Gastrocnemius medialis (tissue), 4 donors: ENCODE measurements at regions not wholly inside any gene's neighbourhood (a gene's known extent, or its start where the extent isn't known, plus 50 kb on each side); places are given as distances from the start of the nearest gene placed in this dataset.

Source experiments
- ATAC-seq, 2 donors: fragments of 150-250 bp; one replicate each; pipeline ENCODE4 v1.9.1; 2016
- DNase-seq, 2 donors: peaks; one replicate each; pipeline ENCODE4 v3.0.0-alpha.2; 2019
- H3K27ac ChIP-seq, 4 donors: fragments of 200-600 bp; sonication (generic); 1 replicate in 1 of 4; 2 replicates in 3 of 4; pipeline ENCODE4 v1.5.1; 2016 to 2018; ENCODE audit warnings: mild to moderate bottlenecking in 2 of 4, moderate library complexity in 1 of 4
- H3K27me3 ChIP-seq, 3 donors: fragments of 200-600 bp; sonication (generic) in 2 of 3; 1 replicate in 1 of 3; 2 replicates in 2 of 3; pipeline versions ENCODE4 v1.5.1 to v1.6.0; 2016 to 2019; ENCODE audit warnings: mild to moderate bottlenecking in 1 of 3, moderate library complexity in 1 of 3
- H3K36me3 ChIP-seq, 2 donors: fragments of 200-600 bp; sonication (generic) in 1 of 2; one replicate each; pipeline ENCODE4 v1.5.1; 2017 to 2018
- H3K4me1 ChIP-seq, 2 donors: fragments of 200-600 bp; sonication (generic) in 1 of 2; one replicate each; pipeline ENCODE4 v1.5.1; 2016 to 2017; ENCODE audit warnings: mild to moderate bottlenecking in 2 of 2
- H3K4me3 ChIP-seq, 4 donors: fragments of 200-600 bp; sonication (generic) in 3 of 4; 1 replicate in 1 of 4; 2 replicates in 3 of 4; pipeline ENCODE4 v1.5.1; 2016 to 2019; ENCODE audit warnings: mild to moderate bottlenecking in 2 of 4
- H3K9me3 ChIP-seq, 3 donors: fragments of 200-600 bp; sonication (generic) in 2 of 3; 1 replicate in 1 of 3; 2 replicates in 2 of 3; pipeline ENCODE4 v1.5.1; 2016 to 2019
- CTCF ChIP-seq, 5 experiments: fragments of 450-650 bp in 3 of 5; fragments of 200-600 bp in 2 of 5; sonication (generic) in 2 of 5; IDR thresholded peaks in 4 of 5; conservative IDR thresholded peaks in 1 of 5; 1 replicate in 4 of 5; 2 replicates in 1 of 5; pipeline ENCODE4 v1.5.1; 2016 to 2019; ENCODE audit warnings: antibody characterized with exemption in 5 of 5, mild to moderate bottlenecking in 3 of 5, moderate library complexity in 3 of 5
- POLR2A ChIP-seq, 2 donors: fragments of 450-650 bp; IDR thresholded peaks; one replicate each; pipeline ENCODE4 v1.6.1; 2017; ENCODE audit warnings: antibody characterized with exemption in 2 of 2, mild to moderate bottlenecking in 2 of 2, moderate library complexity in 2 of 2
- in situ Hi-C, 4 donors: fragments of 200-750 bp; cut with MboI; loops; one replicate each; pipeline versions ENCODE4 v1.15.0 to v1.8.0; 2017; ENCODE audit warnings: low sequenced_read_pairs in 4 of 4
- intact Hi-C: fragments of 100-400 bp; cut with DNase I; formaldehyde crosslinking; loops from one replicate; pipeline ENCODE4 v1.15.1; 2023; ENCODE audit warnings: low total_unique reads

GRCh38 chr14:97417331-97417730, 620.1 kb downstream of the VRK1 start:
- H3K36me3 ChIP-seq: no peaks in the 10 kb centered on the region
- H3K4me3 ChIP-seq: no peak overlapping the region
- DNase-seq (no peak), ATAC-seq (no peak)
- no peaks in the 10 kb centered on the region for H3K9me3 ChIP-seq
- peaks cover 16 to 22% (median 18%) of the 10 kb centered on the region in 3 donors for H3K27me3 ChIP-seq
- in situ Hi-C loops: no loop called here
- H3K27ac ChIP-seq: no peak overlapping the region
- intact Hi-C loops: no loop called here
- TF ChIP-seq CTCF (IDR thresholded peaks at IDR 0.05 in 4 of 5, conservative IDR thresholded peaks at IDR 0.05 in 1 of 5) (no peak), POLR2A (IDR thresholded peaks at IDR 0.05) (no peak)
- H3K4me1 ChIP-seq: peaks cover 0 to 6% of the 10 kb centered on the region in 2 donors

GRCh38 chr14:97420211-97420610, 623.0 kb downstream of the VRK1 start:
- Histone ChIP-seq H3K36me3 (no peaks in the 10 kb centered on the region), H3K4me3 (no peak overlapping the region), H3K9me3 (no peaks in the 10 kb centered on the region), H3K4me1 (no peaks in the 10 kb centered on the region), H3K27me3 (no peaks in the 10 kb centered on the region), H3K27ac (no peak overlapping the region)
- ATAC-seq (no peak), DNase-seq (no peak)
- in situ Hi-C loops: no loop called here
- intact Hi-C loops: no loop called here
- TF ChIP-seq POLR2A (IDR thresholded peaks at IDR 0.05): no peak
- TF ChIP-seq CTCF (IDR thresholded peaks at IDR 0.05 in 4 of 5, conservative IDR thresholded peaks at IDR 0.05 in 1 of 5): no peak

DNA sequence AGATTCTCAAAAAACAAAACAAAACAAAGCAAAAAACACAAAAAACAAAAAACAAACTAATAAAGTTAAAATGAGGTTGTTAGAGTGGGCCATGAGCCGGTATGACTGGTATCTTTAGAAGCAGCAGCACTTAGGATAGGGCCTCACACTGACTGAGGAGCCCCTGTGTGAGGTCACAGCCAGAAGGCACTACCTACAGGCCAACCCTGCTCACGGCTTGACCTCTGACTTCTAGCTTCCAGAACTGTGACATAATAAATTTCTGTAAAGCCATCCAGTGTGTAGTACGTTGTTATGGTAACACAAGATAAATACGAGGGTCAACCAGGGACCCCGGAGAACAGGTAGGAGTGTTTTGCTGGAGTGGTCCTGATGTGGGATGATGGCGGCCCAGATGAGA, 629.6 kb downstream of the VRK1 start:
- Histone ChIP-seq H3K4me1 (no peaks in the 10 kb centered on the region), H3K9me3 (no peaks in the 10 kb centered on the region), H3K4me3 (no peak overlapping the region), H3K27me3 (no peaks in the 10 kb centered on the region), H3K27ac (no peak overlapping the region), H3K36me3 (no peaks in the 10 kb centered on the region)
- in situ Hi-C loops (no loop called here), intact Hi-C loops (no loop called here)
- DNase-seq (no peak), ATAC-seq (no peak)
- TF ChIP-seq CTCF (IDR thresholded peaks at IDR 0.05 in 4 of 5, conservative IDR thresholded peaks at IDR 0.05 in 1 of 5) (no peak), POLR2A (IDR thresholded peaks at IDR 0.05) (no peak)

GRCh38 chr14:97428808-97429440, 631.7 kb downstream of the VRK1 start:
- intact Hi-C loops (no loop called here), in situ Hi-C loops (no loop called here)
- H3K27ac ChIP-seq: no peak overlapping the region

More at GRCh38 chr14:97428808-97429440, 631.7 kb downstream of the VRK1 start:
- Histone ChIP-seq H3K4me1 (no peaks in the 10 kb centered on the region), H3K36me3 (no peaks in the 10 kb centered on the region), H3K27me3 (no peaks in the 10 kb centered on the region), H3K9me3 (no peaks in the 10 kb centered on the region), H3K4me3 (no peak overlapping the region)
- DNase-seq (no peak), ATAC-seq (no peak)
- TF ChIP-seq POLR2A (IDR thresholded peaks at IDR 0.05) (no peak), CTCF (IDR thresholded peaks at IDR 0.05 in 4 of 5, conservative IDR thresholded peaks at IDR 0.05 in 1 of 5) (no peak)
